ENCODE measurements at regions not wholly inside any gene's neighbourhood (a gene's known extent, or its start where the extent isn't known, plus 50 kb on each side); places are given as distances from the start of the nearest gene placed in this dataset.

- TF ChIP-seq CTCF (IDR thresholded peaks at IDR 0.05), result no peak
- TF ChIP-seq EZH2phosphoT487 (IDR thresholded peaks at IDR 0.05), result no peak
- TF ChIP-seq EZH2 (IDR thresholded peaks at IDR 0.05), result no peak
These were observed 138.8 kb upstream of the USP24 start for GRCh38 chr1:55353707-55354620.

Data from neural progenitor cell (in vitro differentiated cells).